Stimulated activated CD4-positive, alpha-beta T cell treated with anti-CD3 and anti-CD28 coated beads, Interleukin-12 subunit alpha, Interleukin-12 subunit beta, amount 100 ng/mL, for 48 hours (primary cell): ENCODE measurements at regions not wholly inside any gene's neighbourhood (a gene's known extent, or its start where the extent isn't known, plus 50 kb on each side); places are given as distances from the start of the nearest gene placed in this dataset.
"Not testable (repeated sequence)": the region's sequence is repeated elsewhere in the genome, so short reads cannot be mapped to it uniquely, and the experiment has no call there.

ENCODE experiments used
- DNase-seq, 3 donors: peaks; one replicate each; pipeline ENCODE4 v3.0.0-alpha.2; 2020; ENCODE audit warnings: low read depth in 2 of 3, low spot score in 1 of 3

DNA sequence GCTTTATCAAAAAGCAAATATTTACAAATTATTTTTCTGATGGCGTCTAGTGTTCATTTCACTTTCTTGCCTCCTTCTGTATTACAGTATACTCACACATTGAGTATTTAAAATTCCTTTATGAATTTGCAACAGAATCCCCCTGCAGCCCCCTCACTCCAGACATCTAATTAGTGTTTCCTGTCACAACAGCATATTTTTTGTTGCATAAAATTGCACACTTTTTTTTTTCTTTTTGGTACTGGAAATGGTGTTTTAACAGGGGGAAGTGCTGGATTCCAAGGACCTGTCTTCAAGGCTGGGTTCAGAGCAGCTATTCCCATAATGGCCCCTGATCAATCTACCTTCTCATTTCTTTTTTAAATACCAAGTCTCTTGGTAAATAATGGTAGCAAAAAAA, 184.3 kb upstream of the HMCN1 start:
- no peak for DNase-seq

DNA sequence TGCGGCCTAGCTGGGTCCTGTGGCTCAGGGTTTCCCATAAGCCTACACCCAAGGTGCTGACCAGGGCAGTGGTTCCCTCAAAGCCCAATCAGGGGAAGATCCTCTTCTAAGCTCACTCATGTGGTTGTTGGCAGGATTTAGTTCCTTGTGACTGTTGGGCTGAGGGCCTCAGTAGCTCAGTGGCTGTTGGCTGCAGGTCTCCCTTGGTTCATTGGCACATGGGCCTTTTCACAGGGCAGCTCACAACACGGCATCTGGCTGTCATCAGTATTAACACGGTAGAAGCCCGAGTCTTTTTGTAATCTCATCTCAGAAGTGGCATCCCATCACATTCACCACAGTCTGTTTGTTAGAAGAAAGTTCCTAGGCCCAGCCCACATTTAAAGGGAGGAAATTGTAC, 188.2 kb upstream of the HMCN1 start:
- DNase-seq: no peak

- DNase-seq: no peak
Measured at GRCh38 chr1:185541871-185542301, 192.3 kb upstream of the HMCN1 start.

DNA sequence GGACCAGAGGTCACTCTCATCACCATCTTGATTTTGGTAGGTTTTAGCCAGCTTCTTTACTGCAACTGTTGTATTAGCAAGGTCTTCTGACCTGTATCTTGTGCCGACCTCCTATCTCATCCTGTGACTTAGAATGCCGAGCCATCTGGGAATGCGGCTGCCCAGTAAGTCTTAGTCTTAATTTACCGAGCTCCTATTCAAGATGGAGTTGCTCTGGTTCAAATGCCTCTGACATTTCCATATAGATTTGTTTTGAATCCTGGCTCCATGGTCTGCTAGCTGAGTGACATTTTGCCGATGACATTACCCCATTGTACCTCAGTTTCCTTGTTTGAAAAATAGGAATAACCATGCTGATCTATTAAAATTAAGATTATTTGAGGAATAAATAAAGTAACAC, 193.9 kb upstream of the HMCN1 start:
- DNase-seq: no peak

DNA sequence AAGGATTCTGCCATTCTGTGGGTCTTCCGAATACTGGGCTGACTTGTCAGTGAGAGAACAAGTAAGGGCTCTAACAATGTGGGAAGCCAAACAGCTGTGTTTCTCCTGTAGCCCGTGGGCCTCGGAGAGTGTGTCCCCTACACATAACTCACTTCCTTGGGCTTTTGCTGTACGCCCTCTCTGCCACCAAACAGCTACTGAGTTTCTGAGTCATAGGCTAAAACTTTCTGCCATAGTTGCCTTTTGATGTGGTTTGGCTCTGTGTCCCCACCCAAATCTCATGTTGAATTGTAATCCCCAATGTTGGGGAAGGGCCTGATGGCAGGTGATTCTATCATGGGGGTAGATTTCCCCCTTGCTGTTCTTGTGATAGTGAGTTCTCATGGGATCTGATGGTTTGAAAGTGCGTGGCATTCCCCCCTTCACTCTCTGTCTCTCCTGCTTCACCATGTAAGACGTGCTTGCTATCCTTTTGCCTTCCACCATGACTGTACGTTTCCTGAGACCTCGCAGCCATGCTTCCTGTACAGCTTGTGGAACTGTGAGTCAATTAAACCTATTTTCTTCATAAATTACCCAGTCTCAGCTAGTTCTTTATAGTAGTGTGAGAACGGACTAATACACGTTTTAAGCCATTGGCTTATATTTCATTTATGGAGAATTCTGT, 194.8 kb upstream of the HMCN1 start:
- DNase-seq: no peak

DNA sequence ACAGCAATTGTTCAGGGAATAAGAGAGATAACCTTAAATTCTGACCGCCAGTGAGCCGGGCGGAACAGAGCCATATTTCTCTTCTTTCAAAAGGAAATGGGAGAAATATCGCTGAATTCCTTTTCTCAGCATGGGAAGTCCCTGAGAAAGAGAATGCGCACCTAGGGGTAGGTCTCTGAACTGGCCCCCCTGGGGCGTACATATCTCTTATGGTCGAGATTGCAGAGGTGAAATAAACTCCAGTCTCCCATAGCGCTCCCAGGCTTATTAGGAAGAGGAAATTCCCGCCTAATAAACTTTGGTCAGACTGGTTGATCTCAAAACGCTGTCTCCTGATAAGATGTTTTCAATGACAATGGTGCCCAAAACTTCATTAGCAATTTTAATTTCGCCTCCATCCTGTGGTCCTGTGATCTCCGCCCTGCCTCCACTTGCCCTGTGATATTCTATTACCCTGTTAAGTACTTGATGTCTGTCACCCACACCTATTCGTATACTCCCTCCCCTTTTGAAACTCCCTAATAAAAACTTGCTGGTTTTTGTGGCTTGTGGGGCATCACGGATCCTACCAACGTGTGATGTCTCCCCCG, 195.8 kb upstream of the HMCN1 start:
- DNase-seq: not testable (repeated sequence)

GRCh38 chr1:185537596-185537995, 196.6 kb upstream of the HMCN1 start:
- no peak for DNase-seq

DNA sequence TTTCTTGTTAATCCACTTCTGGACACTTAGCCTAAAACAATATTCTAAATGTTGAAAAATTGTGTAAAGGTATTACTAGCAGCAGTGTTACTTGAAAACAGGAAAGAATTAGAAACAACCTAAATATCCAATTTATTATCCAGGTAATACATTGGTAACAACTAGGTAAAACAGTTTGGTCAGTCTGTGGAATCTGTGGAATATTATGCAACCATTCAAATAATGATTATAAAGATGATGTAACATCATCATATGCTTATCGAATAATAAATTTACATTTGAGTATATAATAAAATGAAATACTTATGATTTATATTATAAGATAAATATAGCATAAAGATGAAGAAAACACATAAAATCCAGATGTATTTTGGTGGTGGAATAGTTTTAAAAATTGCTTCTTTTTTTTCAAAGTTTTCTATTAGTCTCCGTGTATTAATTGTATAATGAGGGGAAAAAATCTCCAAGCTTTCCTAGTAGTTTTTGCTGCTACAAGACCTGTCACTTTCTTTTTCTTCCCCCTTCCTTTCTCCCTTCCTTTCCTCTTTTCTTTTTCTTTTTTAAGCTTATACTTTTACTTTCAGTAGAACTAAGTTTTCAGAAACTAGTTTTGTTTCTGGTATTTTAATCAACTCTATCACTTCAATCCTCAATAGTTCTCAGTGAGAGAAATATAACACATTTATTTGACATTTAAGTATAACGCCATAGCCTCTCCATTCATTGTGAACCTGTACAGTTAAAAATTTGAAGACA, 197.8 kb upstream of the HMCN1 start:
- no peak for DNase-seq

DNA sequence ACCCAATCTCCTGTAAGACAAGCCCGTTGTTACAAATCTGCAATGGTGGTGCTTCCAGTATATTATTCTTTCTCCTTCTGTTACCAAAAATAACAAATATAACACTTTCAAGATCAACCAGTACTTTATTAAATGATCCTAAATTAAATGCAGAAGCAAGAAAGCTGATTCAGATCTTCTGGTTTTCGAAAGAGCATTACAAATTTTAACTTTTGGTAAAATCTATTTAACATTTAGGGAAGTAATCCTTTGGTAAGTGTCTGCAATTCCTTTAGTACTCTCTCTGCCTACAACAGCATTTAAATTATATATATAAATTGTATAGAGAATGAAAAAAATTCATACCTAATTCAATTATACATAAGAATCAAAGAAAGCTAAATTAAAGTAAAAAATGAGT, 198.6 kb upstream of the HMCN1 start:
- no peak for DNase-seq

GRCh38 chr1:185534801-185535200, 199.4 kb upstream of the HMCN1 start:
- DNase-seq: no peak

- DNase-seq: no peak
Measured at GRCh38 chr1:185533596-185533995, 200.6 kb upstream of the HMCN1 start.

- DNase-seq: no peak
Measured at GRCh38 chr1:185532856-185533255, 201.3 kb upstream of the HMCN1 start.

DNA sequence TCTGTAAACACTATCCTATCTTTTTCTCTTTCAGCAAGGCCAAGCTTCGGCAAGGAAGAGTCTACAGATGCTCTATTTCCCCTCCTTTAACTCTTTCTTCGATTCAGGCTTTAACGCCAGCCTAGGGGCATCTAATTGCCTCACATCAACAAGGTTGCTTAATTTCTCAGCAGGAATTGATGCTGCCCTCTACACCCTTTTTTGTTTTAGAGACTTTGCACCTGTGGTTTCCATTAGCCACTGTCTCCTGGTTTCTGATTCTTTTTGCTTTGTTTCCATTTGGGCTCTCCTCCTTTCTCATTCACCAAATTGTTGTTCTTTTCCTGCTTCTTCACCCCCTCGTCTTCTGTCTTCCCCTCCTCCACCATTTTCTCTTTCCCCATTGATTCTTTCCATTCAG, 202.4 kb upstream of the HMCN1 start:
- no peak for DNase-seq

DNA sequence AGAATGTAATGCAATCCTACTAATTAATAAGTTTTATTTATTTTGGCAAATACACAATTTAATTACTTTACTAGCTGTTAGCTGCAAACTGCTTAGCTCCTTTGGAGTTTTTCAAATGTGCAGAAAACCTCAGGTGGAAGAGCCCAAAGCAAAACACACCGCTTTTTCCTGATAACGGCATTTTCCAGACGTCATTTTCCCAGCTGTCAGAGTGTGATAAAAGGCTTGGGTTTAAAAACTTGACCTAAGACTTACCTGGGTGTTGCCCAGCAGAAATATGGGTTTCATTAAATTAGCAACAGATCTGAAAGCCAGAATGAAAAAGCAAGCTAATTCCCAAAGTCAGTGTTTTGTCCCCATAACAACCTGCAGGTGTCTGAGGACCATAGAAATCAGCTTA, 204.0 kb upstream of the HMCN1 start:
- DNase-seq: no peak

DNA sequence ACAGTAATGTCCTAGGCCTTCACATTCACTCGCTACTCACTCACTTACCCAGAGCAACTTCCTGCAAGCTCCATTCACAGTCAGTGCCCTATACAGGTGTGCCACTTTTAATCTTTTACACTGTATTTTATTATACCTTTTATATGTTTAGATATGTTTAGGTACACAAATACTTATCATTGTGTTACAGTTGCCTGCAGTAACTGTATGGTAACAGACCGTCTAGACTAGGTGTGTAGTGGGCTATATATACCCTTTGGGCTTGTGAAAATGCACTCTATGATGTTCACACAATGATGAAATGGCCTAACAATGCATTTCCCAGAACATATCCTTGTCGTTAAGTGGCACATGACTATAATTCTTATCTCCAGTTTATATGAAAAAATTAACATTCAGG, 204.5 kb upstream of the HMCN1 start:
- DNase-seq: no peak

DNA sequence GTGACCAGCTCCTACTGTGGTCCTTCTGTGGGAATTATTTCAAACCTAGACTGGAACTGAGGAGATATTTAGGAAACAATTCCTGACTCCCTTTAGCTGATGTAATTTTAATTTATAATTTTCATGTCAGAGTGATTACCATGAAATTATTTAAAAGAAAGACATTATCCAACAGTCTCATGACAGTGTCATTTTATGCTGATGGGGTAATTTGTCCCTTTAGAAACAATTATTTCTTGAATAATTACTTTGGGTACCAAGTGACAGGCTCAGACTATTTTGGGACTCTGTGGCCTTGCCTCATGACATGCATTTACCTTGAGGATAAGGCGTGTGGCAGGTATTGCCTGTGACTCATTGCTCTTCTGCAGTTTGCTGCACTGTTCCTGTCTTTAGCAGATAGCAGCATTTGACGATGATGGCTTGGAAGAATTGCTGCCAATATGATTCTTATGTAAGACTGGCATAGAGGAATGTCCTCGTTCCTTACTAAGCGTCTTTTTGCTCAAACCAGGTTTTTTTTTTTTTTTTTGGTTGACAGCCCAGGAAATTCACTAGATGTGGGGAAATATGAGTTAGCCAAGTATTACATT, 206.0 kb upstream of the HMCN1 start:
- no peak for DNase-seq

GRCh38 chr1:185526344-185527307, 207.6 kb upstream of the HMCN1 start:
- DNase-seq: no peak

- DNase-seq: no peak
Measured at GRCh38 chr1:185520188-185520920, 203.3 kb upstream of the IVNS1ABP start.

GRCh38 chr1:185517808-185518419, 200.9 kb upstream of the IVNS1ABP start:
- no peak for DNase-seq

DNA sequence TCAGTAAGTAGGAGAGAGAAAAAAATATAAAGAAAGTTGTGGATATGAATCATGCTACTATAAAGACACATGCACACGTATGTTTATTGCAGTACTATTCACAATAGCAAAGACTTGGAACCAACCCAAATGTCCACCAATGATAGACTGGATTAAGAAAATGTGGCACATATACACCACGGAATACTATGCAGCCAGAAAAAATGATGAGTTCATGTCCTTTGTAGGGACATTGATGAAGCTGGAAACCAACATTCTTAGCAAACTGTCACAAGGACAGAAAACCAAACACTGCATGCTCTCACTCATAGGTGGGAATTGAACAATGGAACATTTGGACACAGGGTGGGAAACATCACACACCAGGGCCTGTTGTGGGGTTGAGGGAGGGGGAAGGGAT, 200.3 kb upstream of the IVNS1ABP start:
- not testable (repeated sequence) for DNase-seq
